Small intestine (tissue), 7 donors: ENCODE measurements at regions not wholly inside any gene's neighbourhood (a gene's known extent, or its start where the extent isn't known, plus 50 kb on each side); places are given as distances from the start of the nearest gene placed in this dataset.
"Not testable (repeated sequence)": the region's sequence is repeated elsewhere in the genome, so short reads cannot be mapped to it uniquely, and the experiment has no call there.

ENCODE experiments used
- DNase-seq, 2 donors: peaks; one replicate each; pipeline versions ENCODE4 v3.0.0 to v3.0.0-alpha.2; 2013
- FAIRE-seq: peaks from 2 replicates; lab custom pipeline; 2012; peaks lifted over from hg19 to GRCh38; lab: Jason Lieb, UNC
- H3K27ac ChIP-seq, 3 donors: one replicate each; pipeline ENCODE4 v1.5.1; 2013; ENCODE audit warnings: low read length in 2 of 3, mild to moderate bottlenecking in 2 of 3, control low read depth in 1 of 3, inconsistent platforms in 1 of 3, low read depth in 1 of 3, moderate library complexity in 1 of 3
- H3K27me3 ChIP-seq, 3 donors: one replicate each; pipeline ENCODE4 v1.6.1; 2013; ENCODE audit warnings: low read length in 3 of 3, inconsistent platforms in 1 of 3; ENCODE audit not compliant: control insufficient read depth in 3 of 3, insufficient read depth in 3 of 3
- H3K36me3 ChIP-seq, 3 donors: one replicate each; pipeline ENCODE4 v1.6.1; 2013; ENCODE audit warnings: low read length in 3 of 3, inconsistent platforms in 1 of 3, low read depth in 1 of 3, mild to moderate bottlenecking in 1 of 3, moderate library complexity in 1 of 3; ENCODE audit not compliant: control insufficient read depth in 3 of 3, insufficient read depth in 2 of 3
- H3K4me1 ChIP-seq, 3 donors: one replicate each; pipeline ENCODE4 v1.6.1; 2013; ENCODE audit warnings: low read length in 2 of 3, inconsistent platforms in 1 of 3, low read depth in 1 of 3, mild to moderate bottlenecking in 1 of 3, moderate library complexity in 1 of 3; ENCODE audit not compliant: control insufficient read depth in 3 of 3, insufficient read depth in 2 of 3
- H3K4me3 ChIP-seq, 3 donors: one replicate each; pipeline ENCODE4 v1.5.1; 2013; ENCODE audit warnings: low read length in 3 of 3, control low read depth in 1 of 3, inconsistent platforms in 1 of 3, low read depth in 1 of 3, mild to moderate bottlenecking in 1 of 3, moderate library complexity in 1 of 3
- H3K9me3 ChIP-seq, 2 donors: one replicate each; pipeline ENCODE4 v1.6.1; 2013; ENCODE audit warnings: low read depth in 1 of 2, low read length in 1 of 2; ENCODE audit not compliant: control insufficient read depth in 2 of 2, insufficient read depth in 1 of 2
- WGBS, 3 donors: extraction: QIAGEN DNeasy Blood & Tissue Kit; methylation state at CpG; one replicate each; pipeline ENCODE4 v1.1.7; 2013; 5-methylcytosine and 5-hydroxymethylcytosine counted together
- donor health status: healthy with polysubstance abuse.
- donor health status: control.
- donor health status: control.
- donor health status: Bipolar disorder and iron deficiency.
- donor health status: healthy.

GRCh38 chr6:84872996-84873723 is 108.8 kb upstream of the TBX18 start:
- FAIRE-seq (no peak), DNase-seq (no peak)
- Histone ChIP-seq H3K9me3 (no peaks in the 10 kb centered on the region), H3K4me1 (no peaks in the 10 kb centered on the region), H3K36me3 (no peaks in the 10 kb centered on the region), H3K27ac (no peak overlapping the region), H3K4me3 (no peak overlapping the region), H3K27me3 (no peaks in the 10 kb centered on the region)
- WGBS, 3 donors = 71 to 77% (median 74%) methylated on average over 4 of the region's 4 CpGs

GRCh38 chr6:84871925-84872324 is 107.5 kb upstream of the TBX18 start:
- no peaks in the 10 kb centered on the region for H3K36me3 ChIP-seq

DNA sequence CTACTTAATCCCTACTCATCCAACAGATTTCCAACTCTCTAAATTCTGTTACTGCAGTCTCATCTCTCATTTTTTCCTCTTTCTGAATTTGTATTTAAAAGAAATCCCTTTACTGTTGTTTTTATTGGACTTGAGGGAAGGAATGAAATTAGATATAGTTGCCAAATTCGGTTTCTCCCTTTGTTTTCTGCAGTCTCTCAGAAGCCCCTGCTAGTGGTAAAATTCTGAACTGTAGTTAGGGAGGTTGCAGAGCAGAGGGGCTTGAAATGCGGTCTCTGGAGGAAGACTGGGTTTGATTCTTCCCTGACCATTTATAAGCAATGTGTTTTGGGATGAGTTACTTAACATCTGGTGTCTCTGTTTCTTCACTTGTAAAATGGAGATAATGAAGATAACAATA is 106.3 kb upstream of the TBX18 start:
- DNase-seq (no peak), FAIRE-seq (no peak)
- Histone ChIP-seq H3K9me3 (no peaks in the 10 kb centered on the region), H3K27me3 (no peaks in the 10 kb centered on the region), H3K36me3 (no peaks in the 10 kb centered on the region), H3K27ac (no peak overlapping the region), H3K4me3 (no peak overlapping the region), H3K4me1 (no peaks in the 10 kb centered on the region)
- 63 to 71% (median 70%) methylated on average over 2 of the region's 2 CpGs for WGBS, 3 donors

More at GRCh38 chr6:84871925-84872324, 107.5 kb upstream of the TBX18 start:
- H3K27ac ChIP-seq = no peak overlapping the region
- H3K27me3 ChIP-seq = no peaks in the 10 kb centered on the region
- DNase-seq (no peak), FAIRE-seq (no peak)
- no peak overlapping the region for H3K4me3 ChIP-seq
- WGBS, 3 donors = 65 to 74% (median 69%) methylated on average over 4 of the region's 4 CpGs
- H3K4me1 ChIP-seq = no peaks in the 10 kb centered on the region
- no peaks in the 10 kb centered on the region for H3K9me3 ChIP-seq

DNA sequence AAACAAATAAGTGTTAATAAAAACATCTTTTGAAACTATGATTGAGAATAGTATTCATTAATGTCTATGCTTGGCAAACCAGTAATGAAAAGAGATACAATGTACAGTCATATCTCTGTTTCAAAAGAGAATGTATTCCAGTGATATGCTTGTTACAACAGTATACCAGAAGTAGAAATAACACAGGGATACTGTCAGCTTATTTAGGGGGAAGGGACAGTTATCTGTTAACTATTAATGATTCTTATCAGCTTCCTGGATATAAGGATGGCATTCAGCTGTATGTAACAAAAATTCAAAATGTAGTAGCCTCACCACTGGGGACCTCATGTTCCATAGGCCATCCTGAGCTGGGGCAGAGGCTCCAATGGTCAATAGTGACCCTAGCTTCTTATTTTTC is 103.8 kb upstream of the TBX18 start:
- no peaks in the 10 kb centered on the region for H3K4me1 ChIP-seq
- no peak overlapping the region for H3K4me3 ChIP-seq
- no peaks in the 10 kb centered on the region for H3K27me3 ChIP-seq
- FAIRE-seq (no peak), DNase-seq (no peak)
- H3K27ac ChIP-seq = no peak overlapping the region
- no peaks in the 10 kb centered on the region for H3K9me3 ChIP-seq
- no peaks in the 10 kb centered on the region for H3K36me3 ChIP-seq

DNA sequence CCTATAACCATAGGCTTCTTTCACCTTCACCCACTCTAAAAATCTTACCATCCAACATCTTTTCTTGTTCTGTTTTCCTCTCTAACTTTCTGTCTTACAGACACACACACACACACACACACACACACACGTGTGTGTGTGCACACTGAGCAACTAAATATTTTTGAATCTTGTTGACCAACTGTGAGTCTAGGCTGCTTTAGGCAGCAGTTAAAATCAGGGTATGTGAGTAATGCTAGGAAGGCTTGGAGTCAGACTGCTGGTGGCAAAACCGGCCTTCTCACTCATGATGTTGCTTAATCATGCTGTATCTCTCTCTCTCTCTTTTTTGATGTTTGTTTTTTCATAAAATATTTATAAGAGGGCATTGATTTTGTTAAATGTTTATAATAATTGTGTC is 103.1 kb upstream of the TBX18 start:
- H3K4me1 ChIP-seq = no peaks in the 10 kb centered on the region
- no peaks in the 10 kb centered on the region for H3K9me3 ChIP-seq
- H3K36me3 ChIP-seq = no peaks in the 10 kb centered on the region
- no peaks in the 10 kb centered on the region for H3K27me3 ChIP-seq
- H3K4me3 ChIP-seq = no peak overlapping the region
- H3K27ac ChIP-seq = no peak overlapping the region
- FAIRE-seq = no peak
- WGBS, 3 donors = 39 to 59% (median 43%) methylated on average over 2 of the region's 2 CpGs
- no peak for DNase-seq

GRCh38 chr6:84866715-84867114 is 102.3 kb upstream of the TBX18 start:
- DNase-seq (no peak), FAIRE-seq (no peak)
- Histone ChIP-seq H3K9me3 (no peaks in the 10 kb centered on the region), H3K36me3 (no peaks in the 10 kb centered on the region), H3K4me1 (no peaks in the 10 kb centered on the region), H3K27ac (no peak overlapping the region), H3K27me3 (no peaks in the 10 kb centered on the region), H3K4me3 (no peak overlapping the region)
- WGBS, 3 donors = 18 to 38% (median 21%) methylated on average over 1 of the region's 1 CpG

DNA sequence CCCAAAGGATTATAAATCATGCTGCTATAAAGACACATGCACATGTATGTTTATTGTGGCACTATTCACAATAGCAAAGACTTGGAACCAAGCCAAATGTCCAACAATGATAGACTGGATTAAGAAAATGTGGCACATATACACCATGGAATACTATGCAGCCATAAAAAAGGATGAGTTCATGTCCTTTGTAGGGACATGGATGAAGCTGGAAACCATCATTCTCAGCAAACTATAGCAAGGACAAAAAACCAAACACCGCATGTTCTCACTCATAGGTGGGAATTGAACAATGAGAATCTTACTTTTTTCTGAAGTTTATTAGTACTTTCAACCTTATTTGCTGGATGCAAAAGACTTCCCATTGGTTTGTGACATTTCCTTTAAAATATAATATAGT is 101.0 kb upstream of the TBX18 start:
- not testable (repeated sequence) for H3K27me3 ChIP-seq, FAIRE-seq
- 95 to 100% (median 96%) methylated on average over 1 of the region's 1 CpG for WGBS, 3 donors

DNA sequence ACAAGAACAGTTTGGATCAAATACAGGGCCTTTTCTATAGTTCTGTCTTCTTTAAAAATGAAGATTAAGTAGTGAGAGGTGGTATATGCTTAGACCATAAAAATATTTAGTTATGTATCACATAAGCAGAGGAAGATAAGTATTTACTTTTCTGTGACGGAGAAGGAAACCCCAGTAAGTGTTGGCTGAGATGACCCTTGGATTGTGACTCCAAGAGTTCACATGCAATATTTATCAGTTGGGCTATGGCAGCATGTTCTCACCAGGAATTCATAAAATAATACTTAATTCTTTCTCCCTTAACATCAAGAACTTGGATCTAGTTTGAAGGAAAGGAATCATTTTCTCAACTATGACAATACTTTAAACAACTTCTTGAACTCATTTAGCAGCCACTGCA is 98.4 kb upstream of the TBX18 start:
- FAIRE-seq (no peak), DNase-seq (no peak)
- H3K36me3 ChIP-seq = no peaks in the 10 kb centered on the region
- H3K9me3 ChIP-seq = no peaks in the 10 kb centered on the region
- no peak overlapping the region for H3K4me3 ChIP-seq
- no peak overlapping the region for H3K27ac ChIP-seq
- H3K4me1 ChIP-seq = no peaks in the 10 kb centered on the region
- no peaks in the 10 kb centered on the region for H3K27me3 ChIP-seq
- WGBS, 3 donors = 23 to 49% (median 29%) methylated on average over 1 of the region's 1 CpG

More for the DNA sequence above, 101.0 kb upstream of the TBX18 start:
- H3K27ac ChIP-seq, H3K36me3 ChIP-seq, H3K4me3 ChIP-seq, H3K9me3 ChIP-seq, H3K4me1 ChIP-seq, DNase-seq: not testable (repeated sequence)

- no peak for FAIRE-seq
- 84 to 88% (median 85%) methylated on average over 2 of the region's 2 CpGs for WGBS, 3 donors
- no peak for DNase-seq
- Histone ChIP-seq H3K4me1 (no peaks in the 10 kb centered on the region), H3K27ac (no peak overlapping the region), H3K36me3 (no peaks in the 10 kb centered on the region), H3K4me3 (no peak overlapping the region), H3K27me3 (no peaks in the 10 kb centered on the region), H3K9me3 (no peaks in the 10 kb centered on the region)
Measured at GRCh38 chr6:84860920-84861319, 96.5 kb upstream of the TBX18 start.
